Sigmoid colon (tissue), 6 donors: ENCODE measurements at regions not wholly inside any gene's neighbourhood (a gene's known extent, or its start where the extent isn't known, plus 50 kb on each side); places are given as distances from the start of the nearest gene placed in this dataset.

Source experiments
- DNase-seq: peaks from one replicate; pipeline ENCODE4 v3.0.0-alpha.2; 2019
- H3K27ac ChIP-seq, 4 donors: fragments of 200-600 bp; sonication (generic); one replicate each; pipeline ENCODE4 v1.5.1; 2016 to 2019; ENCODE audit warnings: mild to moderate bottlenecking in 1 of 4
- H3K27me3 ChIP-seq, 3 donors: fragments of 200-600 bp; sonication (generic); one replicate each; pipeline ENCODE4 v1.5.1; 2019; ENCODE audit warnings: mild to moderate bottlenecking in 1 of 3
- H3K36me3 ChIP-seq, 4 donors: fragments of 200-600 bp; sonication (generic); one replicate each; pipeline ENCODE4 v1.5.1; 2016 to 2019
- H3K4me1 ChIP-seq, 4 donors: fragments of 200-600 bp; sonication (generic); one replicate each; pipeline ENCODE4 v1.5.1; 2017 to 2019
- H3K4me3 ChIP-seq, 4 donors: fragments of 200-600 bp; sonication (generic); one replicate each; pipeline ENCODE4 v1.5.1; 2017 to 2019; ENCODE audit warnings: mild to moderate bottlenecking in 2 of 4, moderate library complexity in 1 of 4
- H3K9me3 ChIP-seq, 4 donors: fragments of 200-600 bp in 3 of 4; sonication (generic) in 3 of 4; one replicate each; pipeline versions ENCODE4 v1.5.1 to v1.6.1; 2013 to 2019
- CTCF ChIP-seq, 4 experiments: fragments of 450-650 bp in 3 of 4; fragments of 200-600 bp in 1 of 4; IDR thresholded peaks; one replicate each; pipeline ENCODE4 v1.5.1; 2016 to 2019; ENCODE audit warnings: antibody characterized with exemption in 4 of 4, mild to moderate bottlenecking in 3 of 4, moderate library complexity in 2 of 4
- EP300 ChIP-seq, 4 donors: sonication (generic); formaldehyde crosslinking; IDR thresholded peaks; one replicate each; pipeline ENCODE4 v1.6.1; 2017; ENCODE audit warnings: antibody characterized with exemption in 4 of 4
- POLR2A ChIP-seq, 2 donors: fragments of 450-650 bp; IDR thresholded peaks; one replicate each; pipeline ENCODE4 v1.6.1; 2016; ENCODE audit warnings: antibody characterized with exemption in 2 of 2, mild to moderate bottlenecking in 2 of 2, moderate library complexity in 2 of 2
- POLR2AphosphoS5 ChIP-seq, 4 donors: sonication (generic); formaldehyde crosslinking; IDR thresholded peaks; one replicate each; pipeline ENCODE4 v1.6.1; 2017; ENCODE audit warnings: antibody characterized with exemption in 4 of 4
- WGBS, 2 donors: extraction: QIAGEN DNeasy Blood & Tissue Kit; methylation state at CpG; one replicate each; pipeline ENCODE4 v1.1.7; 2013; 5-methylcytosine and 5-hydroxymethylcytosine counted together
- intact Hi-C: fragments of 100-400 bp; cut with DNase I; formaldehyde crosslinking; loops from one replicate; pipeline ENCODE4 v1.15.1; 2023
- donor health status: healthy with polysubstance abuse.
- donor health status: healthy.

GRCh38 chr3:65148687-65149086 lies 460.9 kb upstream of the ADAMTS9 start:
- TF ChIP-seq CTCF (IDR thresholded peaks at IDR 0.05) (no peak), EP300 (IDR thresholded peaks at IDR 0.05) (no peak), POLR2A (IDR thresholded peaks at IDR 0.05) (no peak), POLR2AphosphoS5 (IDR thresholded peaks at IDR 0.05) (no peak)
- no peaks in the 10 kb centered on the region for H3K4me1 ChIP-seq
- H3K36me3 ChIP-seq, result no peaks in the 10 kb centered on the region
- H3K27me3 ChIP-seq, result no peaks in the 10 kb centered on the region
- 44 to 67% methylated on average over 2 of the region's 2 CpGs for WGBS, 2 donors
- no peak overlapping the region for H3K27ac ChIP-seq
- no peak for DNase-seq
- H3K9me3 ChIP-seq, result no peaks in the 10 kb centered on the region
- no peak overlapping the region for H3K4me3 ChIP-seq
- intact Hi-C loops, result no loop called here

GRCh38 chr3:65146179-65146578 lies 458.4 kb upstream of the ADAMTS9 start:
- H3K9me3 ChIP-seq, result no peaks in the 10 kb centered on the region
- H3K27me3 ChIP-seq, result no peaks in the 10 kb centered on the region
- H3K4me3 ChIP-seq, result no peak overlapping the region
- H3K4me1 ChIP-seq, result no peaks in the 10 kb centered on the region
- TF ChIP-seq POLR2AphosphoS5 (IDR thresholded peaks at IDR 0.05), result no peak
- TF ChIP-seq CTCF (IDR thresholded peaks at IDR 0.05), result no peak
- TF ChIP-seq EP300 (IDR thresholded peaks at IDR 0.05), result no peak
- no peak for TF ChIP-seq POLR2A (IDR thresholded peaks at IDR 0.05)
- H3K36me3 ChIP-seq, result no peaks in the 10 kb centered on the region
- DNase-seq, result no peak
- H3K27ac ChIP-seq, result no peak overlapping the region
- 36 to 63% methylated on average over 3 of the region's 3 CpGs for WGBS, 2 donors
- intact Hi-C loops, result no loop called here

GRCh38 chr3:65145680-65146079 lies 457.9 kb upstream of the ADAMTS9 start:
- intact Hi-C loops, result no loop called here
- no peak for TF ChIP-seq POLR2AphosphoS5 (IDR thresholded peaks at IDR 0.05)
- no peak for TF ChIP-seq EP300 (IDR thresholded peaks at IDR 0.05)
- no peak for TF ChIP-seq POLR2A (IDR thresholded peaks at IDR 0.05)
- no peak for TF ChIP-seq CTCF (IDR thresholded peaks at IDR 0.05)
- 80 to 98% methylated on average over 1 of the region's 1 CpG for WGBS, 2 donors

GRCh38 chr3:65144791-65145351 lies 457.1 kb upstream of the ADAMTS9 start:
- Histone ChIP-seq H3K9me3 (no peaks in the 10 kb centered on the region), H3K27me3 (no peaks in the 10 kb centered on the region), H3K4me1 (no peaks in the 10 kb centered on the region), H3K36me3 (no peaks in the 10 kb centered on the region), H3K4me3 (no peak overlapping the region), H3K27ac (no peak overlapping the region)
- intact Hi-C loops, result no loop called here
- TF ChIP-seq POLR2AphosphoS5 (IDR thresholded peaks at IDR 0.05) (no peak), EP300 (IDR thresholded peaks at IDR 0.05) (no peak), POLR2A (IDR thresholded peaks at IDR 0.05) (no peak), CTCF (IDR thresholded peaks at IDR 0.05) (no peak)
- DNase-seq, result no peak

More at GRCh38 chr3:65145680-65146079, 457.9 kb upstream of the ADAMTS9 start:
- no peaks in the 10 kb centered on the region for H3K36me3 ChIP-seq
- H3K9me3 ChIP-seq, result no peaks in the 10 kb centered on the region
- no peaks in the 10 kb centered on the region for H3K27me3 ChIP-seq
- DNase-seq, result no peak
- no peak overlapping the region for H3K27ac ChIP-seq
- no peak overlapping the region for H3K4me3 ChIP-seq
- no peaks in the 10 kb centered on the region for H3K4me1 ChIP-seq

GRCh38 chr3:65142456-65142855 lies 454.7 kb upstream of the ADAMTS9 start:
- no peak for DNase-seq
- H3K36me3 ChIP-seq, result no peaks in the 10 kb centered on the region
- no peak overlapping the region for H3K27ac ChIP-seq
- no peaks in the 10 kb centered on the region for H3K27me3 ChIP-seq
- no peak overlapping the region for H3K4me3 ChIP-seq
- intact Hi-C loops, result no loop called here
- no peaks in the 10 kb centered on the region for H3K4me1 ChIP-seq
- no peak for TF ChIP-seq CTCF (IDR thresholded peaks at IDR 0.05)
- TF ChIP-seq POLR2AphosphoS5 (IDR thresholded peaks at IDR 0.05), result no peak
- no peak for TF ChIP-seq POLR2A (IDR thresholded peaks at IDR 0.05)
- TF ChIP-seq EP300 (IDR thresholded peaks at IDR 0.05), result no peak
- no peaks in the 10 kb centered on the region for H3K9me3 ChIP-seq
